ENCODE measurements at regions not wholly inside any gene's neighbourhood (a gene's known extent, or its start where the extent isn't known, plus 50 kb on each side); places are given as distances from the start of the nearest gene placed in this dataset.
"Not testable (repeated sequence)": the region's sequence is repeated elsewhere in the genome, so short reads cannot be mapped to it uniquely, and the experiment has no call there.

GRCh38 chr6:14380086-14380820 is 262.7 kb downstream of the CD83 start:
- no peak for DNase-seq

- no peak for DNase-seq
Observed at GRCh38 chr6:14380901-14381828, 263.6 kb downstream of the CD83 start.

GRCh38 chr6:14381829-14382677 is 264.5 kb downstream of the CD83 start:
- no peak for DNase-seq

- no peak for DNase-seq
Observed at GRCh38 chr6:14382678-14383236, 265.2 kb downstream of the CD83 start.

- peak; percentile 60 for DNase-seq
Observed at GRCh38 chr6:14383393-14384174, 266.0 kb downstream of the CD83 start.

- no peak for DNase-seq
Observed at GRCh38 chr6:14384175-14384949, 266.8 kb downstream of the CD83 start.

GRCh38 chr6:14386263-14386662 is 268.7 kb downstream of the CD83 start:
- DNase-seq = no peak

GRCh38 chr6:14386668-14387067 is 269.1 kb downstream of the CD83 start:
- peak; percentile 65 for DNase-seq

- no peak for DNase-seq
Observed at GRCh38 chr6:14388371-14388770, 270.8 kb downstream of the CD83 start.

- DNase-seq = not testable (repeated sequence)
Observed at GRCh38 chr6:14389776-14390175, 272.2 kb downstream of the CD83 start.

GRCh38 chr6:14390805-14391204 is 273.2 kb downstream of the CD83 start:
- no peak for DNase-seq

- no peak for DNase-seq
Observed at GRCh38 chr6:14393910-14394309, 276.3 kb downstream of the CD83 start.

GRCh38 chr6:14396392-14396791 is 278.8 kb downstream of the CD83 start:
- no peak for DNase-seq

GRCh38 chr6:14396826-14397517 is 279.4 kb downstream of the CD83 start:
- DNase-seq = peak; percentile 20

GRCh38 chr6:14397518-14397901 is 279.9 kb downstream of the CD83 start:
- no peak for DNase-seq

GRCh38 chr6:14398953-14399352 is 281.4 kb downstream of the CD83 start:
- no peak for DNase-seq

- no peak for DNase-seq
Observed at GRCh38 chr6:14399635-14400034, 282.1 kb downstream of the CD83 start.

- DNase-seq = no peak
Observed at GRCh38 chr6:14401246-14401645, 283.7 kb downstream of the CD83 start.

GRCh38 chr6:14406614-14407331 is 289.2 kb downstream of the CD83 start:
- no peak for DNase-seq

- DNase-seq = no peak
Observed at GRCh38 chr6:14408446-14408845, 290.9 kb downstream of the CD83 start.

Data from suppressor macrophage treated with lipopolysaccharide for 4 hours (primary cell).